Fibroblast of lung (primary cell): ENCODE measurements at regions not wholly inside any gene's neighbourhood (a gene's known extent, or its start where the extent isn't known, plus 50 kb on each side); places are given as distances from the start of the nearest gene placed in this dataset.

Source experiments
- EZH2 ChIP-seq: IDR thresholded peaks from 2 replicates; pipeline ENCODE4 v1.5.1; 2012; ENCODE audit warnings: low read length, control low read depth, mild to moderate bottlenecking; ENCODE audit errors: missing control alignments
- TF ChIP-seq, protein P1 (sequence below), 2 donors: IDR thresholded peaks in 1 of 2; conservative IDR thresholded peaks in 1 of 2; 1 replicate in 1 of 2; 2 replicates in 1 of 2; pipeline ENCODE4 v1.5.1; 2011 to 2012; ENCODE audit warnings: low read length in 2 of 2, control low read depth in 1 of 2, inconsistent platforms in 1 of 2, low read depth in 1 of 2, mild to moderate bottlenecking in 1 of 2

- TF ChIP-seq, protein P1, sequence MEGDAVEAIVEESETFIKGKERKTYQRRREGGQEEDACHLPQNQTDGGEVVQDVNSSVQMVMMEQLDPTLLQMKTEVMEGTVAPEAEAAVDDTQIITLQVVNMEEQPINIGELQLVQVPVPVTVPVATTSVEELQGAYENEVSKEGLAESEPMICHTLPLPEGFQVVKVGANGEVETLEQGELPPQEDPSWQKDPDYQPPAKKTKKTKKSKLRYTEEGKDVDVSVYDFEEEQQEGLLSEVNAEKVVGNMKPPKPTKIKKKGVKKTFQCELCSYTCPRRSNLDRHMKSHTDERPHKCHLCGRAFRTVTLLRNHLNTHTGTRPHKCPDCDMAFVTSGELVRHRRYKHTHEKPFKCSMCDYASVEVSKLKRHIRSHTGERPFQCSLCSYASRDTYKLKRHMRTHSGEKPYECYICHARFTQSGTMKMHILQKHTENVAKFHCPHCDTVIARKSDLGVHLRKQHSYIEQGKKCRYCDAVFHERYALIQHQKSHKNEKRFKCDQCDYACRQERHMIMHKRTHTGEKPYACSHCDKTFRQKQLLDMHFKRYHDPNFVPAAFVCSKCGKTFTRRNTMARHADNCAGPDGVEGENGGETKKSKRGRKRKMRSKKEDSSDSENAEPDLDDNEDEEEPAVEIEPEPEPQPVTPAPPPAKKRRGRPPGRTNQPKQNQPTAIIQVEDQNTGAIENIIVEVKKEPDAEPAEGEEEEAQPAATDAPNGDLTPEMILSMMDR (conservative IDR thresholded peaks at IDR 0.05 in 1 of 2, IDR thresholded peaks at IDR 0.05 in 1 of 2; ENCODE audit: low read depth in 1 of 2, low read length in 2 of 2), result no peak
- TF ChIP-seq EZH2, result no peak
Measured at GRCh38 chr13:71171740-71172139, 695.3 kb downstream of the DACH1 start.
